ENCODE measurements at regions not wholly inside any gene's neighbourhood (a gene's known extent, or its start where the extent isn't known, plus 50 kb on each side); places are given as distances from the start of the nearest gene placed in this dataset.

DNA sequence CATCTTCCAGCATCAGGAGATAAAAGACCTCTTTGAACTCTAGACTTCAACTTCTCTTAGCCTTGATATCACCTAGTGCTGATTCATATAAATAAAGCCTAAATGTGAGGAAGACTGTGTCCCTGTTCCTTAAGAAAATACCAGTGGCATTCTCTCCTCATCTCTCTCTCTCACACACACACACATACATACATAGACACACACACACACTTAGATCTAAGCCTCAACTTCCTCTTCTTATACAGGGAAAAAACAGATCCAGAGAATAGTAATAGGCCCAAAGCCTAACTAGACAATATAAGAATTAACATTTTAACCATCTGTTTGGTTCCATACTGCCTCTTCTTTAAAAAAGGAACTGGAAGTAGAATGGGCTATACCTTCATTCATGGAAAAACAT, 195.3 kb upstream of the NR4A3 start:
- no peak for TF ChIP-seq CTCF (IDR thresholded peaks at IDR 0.05)
- no peak for TF ChIP-seq POLR2A (IDR thresholded peaks at IDR 0.05)
